HG02885 (cell line): ENCODE measurements at regions not wholly inside any gene's neighbourhood (a gene's known extent, or its start where the extent isn't known, plus 50 kb on each side); places are given as distances from the start of the nearest gene placed in this dataset.

Source experiments
- ATAC-seq: cut with Tn5 transposase; IDR thresholded peaks from one replicate; pipeline ENCODE4 v1.9.1; 2021; ENCODE audit warnings: mild to moderate bottlenecking; ENCODE audit not compliant: unreplicated experiment, poor library complexity

DNA sequence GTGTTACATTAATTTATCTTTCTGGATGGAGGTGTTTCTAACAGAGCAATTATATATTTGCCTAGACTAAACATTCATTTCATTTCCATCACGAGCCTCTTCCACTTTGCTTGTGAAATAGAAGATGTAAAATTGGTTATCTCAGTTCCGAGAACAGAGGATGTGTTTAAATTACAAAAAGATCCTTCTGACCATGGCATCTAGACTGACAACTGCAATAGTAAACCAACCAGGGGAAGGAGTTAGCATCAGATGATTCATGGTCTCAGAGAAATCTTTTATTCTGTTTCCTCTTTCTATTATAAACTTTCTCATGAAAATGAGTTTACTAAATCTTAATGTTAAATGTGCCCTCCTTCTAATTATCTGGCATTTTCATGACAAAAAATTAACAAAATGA, 149.8 kb upstream of the WDR11 start:
- ATAC-seq = no peak

DNA sequence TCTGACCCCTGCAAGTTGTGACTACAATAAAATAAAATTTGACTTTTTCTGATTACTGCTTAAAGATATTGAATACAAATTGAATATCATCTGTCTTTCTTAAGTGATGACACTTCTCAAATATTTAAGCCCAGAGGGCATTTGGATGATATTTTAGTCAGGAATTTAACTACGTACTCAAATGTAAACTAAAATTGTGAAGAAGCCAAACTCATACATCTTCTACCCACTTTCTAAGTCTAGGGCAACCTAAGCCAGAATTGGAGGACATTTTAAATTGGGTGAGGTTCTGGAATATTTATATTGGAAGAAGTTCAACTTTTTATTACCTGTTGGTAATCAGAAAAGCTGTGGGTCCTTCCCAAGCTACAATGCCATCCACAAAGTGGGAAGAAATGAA, 149.1 kb upstream of the WDR11 start:
- no peak for ATAC-seq

DNA sequence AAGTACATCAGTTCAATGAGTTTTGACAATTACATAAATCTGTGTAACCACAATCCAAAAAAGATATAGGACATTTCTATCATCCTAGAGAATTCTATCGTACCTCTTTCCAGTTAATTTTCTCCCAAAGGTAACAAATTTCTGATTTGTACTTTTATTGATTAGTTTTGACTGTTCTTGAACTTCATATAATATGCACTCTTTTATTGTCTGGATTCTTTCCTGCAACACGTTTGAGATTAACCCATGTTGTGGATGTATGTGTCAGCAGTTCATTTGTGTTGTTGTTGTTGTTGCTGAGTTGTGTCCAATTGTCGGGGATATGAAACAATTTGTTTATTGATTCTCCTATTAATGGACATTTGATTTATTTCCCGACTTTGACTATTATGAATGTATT, 145.9 kb upstream of the WDR11 start:
- no peak for ATAC-seq

DNA sequence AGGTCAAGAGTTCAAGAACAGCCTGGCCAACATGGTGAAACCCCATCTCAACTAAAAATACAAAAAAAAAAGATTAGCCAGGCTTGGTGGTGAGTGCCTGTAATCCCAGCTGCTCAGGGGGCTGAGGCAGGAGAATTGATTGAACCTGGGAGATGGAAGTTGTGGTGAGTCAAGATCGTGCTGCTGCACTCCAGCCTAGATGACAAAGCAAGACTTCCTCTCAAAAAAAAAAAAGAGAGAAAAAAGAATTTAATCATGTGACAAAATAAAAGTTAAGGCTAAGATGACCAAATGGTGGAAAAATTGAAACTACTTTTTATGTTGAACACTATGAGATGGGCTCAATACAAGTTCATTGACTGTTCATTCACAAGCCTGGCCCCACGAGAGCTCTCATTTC, 141.1 kb upstream of the WDR11 start:
- ATAC-seq = no peak

DNA sequence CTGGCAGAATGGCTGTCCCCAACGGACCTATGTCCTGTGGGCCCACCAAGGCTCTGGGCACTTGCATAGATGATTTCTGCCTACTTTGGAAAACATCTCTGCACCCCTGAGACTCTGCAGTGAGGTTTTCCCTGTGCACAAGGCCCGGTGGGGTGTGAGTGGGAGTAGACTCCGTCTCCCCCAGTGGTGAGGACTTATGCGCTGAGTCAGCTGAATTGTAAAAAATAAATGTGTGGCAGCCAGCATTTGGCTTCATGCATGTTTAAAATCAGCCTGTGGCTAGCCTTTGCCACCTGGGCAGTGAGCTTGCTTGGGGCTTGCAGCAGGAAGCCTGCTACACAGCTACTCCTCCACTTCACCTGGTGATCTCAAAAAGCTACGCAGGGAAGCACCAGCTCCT, 139.3 kb upstream of the WDR11 start:
- ATAC-seq = no peak

DNA sequence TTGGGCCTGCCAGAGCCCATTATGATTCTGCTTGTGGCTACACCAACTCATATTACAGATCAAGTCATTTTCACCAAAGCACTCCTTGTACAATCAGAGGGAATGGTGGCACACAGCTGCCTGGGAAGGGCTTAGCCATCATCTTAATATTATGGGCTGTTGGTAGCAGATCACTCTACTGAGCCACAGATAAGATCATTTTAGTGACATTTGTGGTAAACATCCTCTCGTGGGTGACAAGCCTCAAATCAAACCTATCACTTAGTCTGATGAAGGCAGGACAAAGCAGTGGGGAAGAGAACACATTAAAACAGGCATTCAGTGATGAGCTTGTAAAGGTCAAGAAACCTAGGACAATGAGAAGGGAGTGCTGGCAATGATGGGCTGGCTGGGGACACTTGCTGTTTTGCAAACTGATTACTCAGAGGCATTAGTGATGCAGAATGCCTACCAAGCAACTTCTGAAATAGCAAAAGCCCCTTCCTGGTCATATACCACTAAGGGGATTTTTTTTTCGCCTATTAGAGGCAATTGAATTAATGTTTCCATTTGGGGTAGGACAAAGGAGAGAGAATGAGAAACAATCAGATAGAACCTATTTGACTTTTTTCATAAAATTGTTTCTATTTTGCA, 137.5 kb upstream of the WDR11 start:
- no peak for ATAC-seq

DNA sequence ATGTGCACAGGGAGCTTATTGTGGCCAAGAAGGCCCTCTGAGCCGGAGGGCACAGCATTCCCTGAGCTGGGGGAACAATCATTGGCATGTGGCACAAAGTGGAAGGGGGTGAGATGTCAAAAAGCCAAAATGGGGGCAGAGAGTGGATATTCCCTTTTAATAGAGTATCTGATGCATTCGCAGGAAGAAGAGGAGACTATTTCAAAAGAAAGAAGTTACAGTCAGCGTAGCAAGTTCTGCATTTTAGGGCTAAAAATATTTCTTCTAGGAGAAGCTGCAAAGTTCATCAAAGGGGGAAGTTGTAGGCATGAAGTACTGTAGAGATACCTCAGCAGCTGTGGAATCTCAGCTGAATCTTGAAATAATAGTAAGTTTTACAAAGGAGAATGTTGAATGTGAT, 136.0 kb upstream of the WDR11 start:
- ATAC-seq = no peak

DNA sequence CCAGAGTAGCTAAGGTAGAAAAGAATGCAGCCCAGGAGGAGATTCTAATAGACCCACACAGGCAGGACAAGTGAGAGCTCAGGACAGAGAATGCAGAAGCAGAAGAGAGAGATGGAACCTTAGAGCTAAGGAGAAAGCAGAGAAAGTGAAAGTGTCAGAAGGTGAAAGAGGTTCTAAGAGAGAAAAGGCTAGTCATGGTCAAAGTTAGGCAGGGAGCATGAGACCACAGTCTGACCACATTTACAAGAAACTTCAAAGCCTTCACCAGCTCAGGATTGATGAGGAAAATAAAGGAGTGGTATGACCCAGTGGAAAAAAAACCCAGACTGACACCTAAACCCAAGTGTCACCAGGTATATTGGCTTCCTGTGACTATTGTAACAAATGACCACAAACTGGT, 131.8 kb upstream of the WDR11 start:
- peak; percentile 55 for ATAC-seq

DNA sequence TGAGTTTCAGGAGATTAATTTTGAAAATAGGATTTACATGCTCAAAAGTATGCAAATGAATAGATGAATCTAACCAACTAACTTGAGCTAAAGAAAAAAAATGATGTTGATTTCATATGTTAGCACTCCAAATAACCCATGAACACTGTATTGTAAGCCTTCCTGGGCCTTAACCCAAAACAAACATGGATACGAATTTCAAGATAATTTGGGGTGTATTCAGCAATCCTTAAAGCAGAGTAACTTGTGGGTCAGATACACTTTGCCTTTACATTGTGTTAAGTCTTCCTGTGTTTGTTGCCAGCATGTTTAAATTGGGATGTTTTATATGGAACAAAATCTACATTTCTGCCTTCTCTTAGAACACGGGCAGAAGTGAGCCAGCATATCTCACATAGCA, 124.2 kb upstream of the WDR11 start:
- ATAC-seq = no peak

DNA sequence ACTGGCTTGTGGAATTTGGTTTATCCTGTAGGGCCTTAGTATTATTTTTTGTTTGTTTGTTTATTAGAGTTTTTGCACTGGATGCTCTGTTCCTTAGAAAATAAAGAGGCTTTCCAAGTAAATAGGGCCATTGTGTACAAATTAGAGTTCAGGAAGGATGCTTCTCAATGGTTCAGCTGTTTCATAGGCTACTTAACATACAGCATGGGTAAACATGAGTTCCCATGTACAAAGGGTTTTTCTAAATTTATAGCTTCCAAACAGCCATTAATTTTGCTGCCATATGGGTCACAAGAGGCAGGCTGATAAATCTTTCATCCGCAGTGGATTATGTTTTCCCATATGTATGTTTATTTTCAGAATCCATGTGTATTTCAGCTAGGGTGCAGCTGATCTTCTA, 121.6 kb upstream of the WDR11 start:
- no peak for ATAC-seq

DNA sequence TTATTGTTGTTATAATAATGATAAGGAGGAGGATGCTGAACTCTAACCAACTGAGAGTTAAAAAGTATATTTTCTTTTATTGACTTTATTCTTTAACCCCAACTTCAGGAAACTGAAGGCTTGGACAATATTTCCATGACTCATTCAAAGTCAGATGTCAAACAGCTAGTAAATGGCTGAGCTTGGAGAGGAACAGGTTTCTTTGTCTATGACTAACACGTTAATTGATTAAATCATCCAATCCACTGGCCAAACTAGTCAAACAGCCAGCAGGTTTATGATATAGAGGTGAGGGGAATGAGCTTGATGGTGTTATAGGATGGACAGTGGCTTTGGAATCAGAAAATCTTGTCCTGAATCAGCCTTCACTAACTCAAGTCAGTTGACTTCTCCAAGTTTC, 119.1 kb upstream of the WDR11 start:
- no peak for ATAC-seq

DNA sequence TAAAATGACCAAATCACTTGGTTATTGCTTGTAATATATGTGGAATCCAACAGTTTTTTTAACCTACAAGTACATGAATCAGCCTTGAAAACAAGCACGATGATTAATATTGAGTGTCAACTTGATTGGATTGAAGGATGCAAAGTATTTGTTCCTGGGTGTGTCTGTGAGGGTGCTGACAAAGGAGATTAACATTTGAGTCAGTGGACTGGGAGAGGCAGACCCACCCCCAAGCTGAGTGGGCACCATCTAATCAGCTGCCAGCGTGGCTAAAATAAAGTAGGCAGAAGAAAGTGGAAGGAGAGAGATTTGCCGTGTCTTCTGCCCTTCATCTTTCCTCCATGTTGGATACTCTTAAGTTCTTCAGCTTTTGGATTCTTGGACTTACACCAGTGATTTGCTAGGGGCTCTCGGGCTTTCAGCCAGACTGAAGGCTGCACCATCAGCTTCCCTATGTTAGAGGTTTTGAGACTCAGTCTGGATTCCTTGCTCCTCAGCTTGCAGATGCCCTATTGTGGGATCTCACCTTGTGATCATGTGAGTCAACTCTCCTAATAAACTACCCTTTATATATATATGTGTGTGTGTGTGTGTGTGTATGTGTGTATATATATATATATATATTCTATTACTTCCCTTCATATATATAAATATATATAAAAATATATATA, 118.4 kb upstream of the WDR11 start:
- no peak for ATAC-seq

DNA sequence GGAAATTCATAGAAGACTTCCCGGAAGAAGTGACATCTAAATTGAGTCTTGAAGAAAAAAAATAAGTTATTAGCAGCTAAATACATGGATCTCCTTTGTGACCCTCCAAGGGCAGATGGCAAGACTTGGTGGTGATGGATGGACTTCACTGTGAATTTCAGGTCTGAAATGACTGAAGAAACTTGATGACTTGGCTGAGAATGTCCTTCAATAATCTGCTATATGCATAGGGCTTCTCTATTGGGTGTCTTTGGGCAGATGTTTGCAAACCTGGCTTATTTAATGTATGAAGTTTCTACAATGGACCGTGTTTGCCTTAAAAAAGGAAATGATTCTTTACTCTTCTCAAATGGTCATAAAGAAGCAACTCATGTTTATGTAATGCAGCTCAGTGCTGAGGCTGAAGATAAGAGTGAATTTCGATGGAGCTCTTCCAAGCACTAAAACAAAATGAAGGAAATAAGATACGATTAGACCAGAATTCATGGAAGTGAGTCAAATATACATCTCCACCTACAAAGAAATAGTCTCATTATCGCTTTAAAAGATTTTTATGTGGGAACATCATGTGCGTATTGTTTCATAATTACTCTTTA, 116.6 kb upstream of the WDR11 start:
- ATAC-seq = no peak

DNA sequence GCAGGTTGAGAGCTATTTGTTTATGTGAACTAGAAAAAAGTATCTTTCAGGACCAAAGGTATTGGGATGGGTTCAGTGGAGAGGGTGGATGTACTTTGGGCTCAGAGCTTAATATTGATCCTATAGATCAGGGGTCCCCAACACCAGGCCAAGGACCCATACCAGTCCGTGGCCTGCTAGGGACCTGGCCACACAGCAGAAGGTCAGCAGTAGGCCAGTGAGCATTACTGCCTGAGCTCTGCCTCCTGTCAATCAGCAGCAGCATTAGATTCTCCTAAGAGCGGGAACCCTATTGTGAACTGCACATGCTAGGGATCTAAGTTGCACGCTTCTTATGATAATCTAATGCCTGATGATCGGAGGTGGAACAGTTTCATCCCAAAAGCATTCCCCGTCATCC, 115.8 kb upstream of the WDR11 start:
- ATAC-seq = no peak

DNA sequence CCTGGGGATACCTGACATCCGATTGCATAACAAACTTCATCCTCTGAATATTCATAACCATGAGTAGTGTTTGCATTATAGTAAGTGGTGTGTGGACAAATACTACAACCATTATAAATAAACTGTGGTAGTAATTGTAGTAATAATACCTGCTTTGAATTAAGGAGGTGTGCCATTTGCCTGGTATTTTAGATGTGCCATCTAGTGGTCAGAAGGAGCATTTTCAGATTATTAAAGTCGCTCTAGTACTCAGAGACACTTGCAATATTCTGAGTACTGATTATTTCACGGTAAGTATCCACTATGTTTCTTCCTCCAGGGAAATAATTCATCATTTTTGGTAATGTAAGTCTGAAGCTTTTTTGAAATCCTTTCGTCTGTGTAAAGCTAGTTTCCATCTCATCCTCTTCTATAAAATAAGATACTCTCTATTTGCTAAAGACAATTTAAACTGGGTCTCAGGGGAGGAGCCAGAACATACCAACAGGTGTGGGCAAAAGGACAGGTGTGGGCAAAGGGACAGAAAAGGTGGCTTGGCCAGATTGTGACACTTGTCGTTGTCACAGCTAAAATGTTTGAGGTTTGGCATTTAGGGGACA, 115.3 kb upstream of the WDR11 start:
- no peak for ATAC-seq

DNA sequence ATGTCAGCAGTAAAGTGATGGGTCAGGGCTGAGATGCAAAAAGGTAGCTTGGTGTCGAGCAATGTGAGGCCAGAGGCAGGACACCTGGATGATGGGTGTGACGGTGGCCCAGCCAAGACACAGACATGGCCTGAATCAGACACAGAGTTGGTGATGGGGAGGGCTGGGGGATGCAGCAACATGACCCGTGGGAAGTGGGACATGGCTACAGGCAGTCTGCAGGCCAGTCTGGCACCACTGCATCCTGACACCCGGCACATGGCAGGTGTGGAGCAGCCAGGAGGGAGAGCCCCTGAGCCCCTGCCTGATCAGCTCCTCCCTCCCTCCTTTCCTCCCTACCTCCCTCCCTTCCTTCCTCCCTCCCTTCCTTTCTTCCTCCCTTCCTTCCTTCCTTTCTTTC, 114.8 kb upstream of the WDR11 start:
- no peak for ATAC-seq

DNA sequence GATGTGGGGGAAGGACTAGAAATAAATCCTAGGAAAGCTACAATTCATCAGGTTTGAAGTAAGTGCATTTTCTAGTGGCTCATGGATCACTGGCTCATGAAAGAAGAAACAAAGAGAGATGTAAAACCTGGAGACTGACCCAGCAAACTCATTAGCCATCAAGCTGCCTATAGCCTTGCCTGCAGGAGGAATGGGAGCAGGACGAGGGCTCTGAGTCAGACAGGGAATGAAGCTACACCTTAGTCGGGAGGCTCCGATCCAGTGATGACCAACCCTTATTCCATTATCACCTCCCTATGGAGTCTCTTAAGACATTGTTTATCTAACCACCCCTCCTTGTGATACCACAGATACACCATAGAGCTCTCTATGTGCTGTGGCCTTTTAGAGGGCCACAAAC, 112.5 kb upstream of the WDR11 start:
- no peak for ATAC-seq

DNA sequence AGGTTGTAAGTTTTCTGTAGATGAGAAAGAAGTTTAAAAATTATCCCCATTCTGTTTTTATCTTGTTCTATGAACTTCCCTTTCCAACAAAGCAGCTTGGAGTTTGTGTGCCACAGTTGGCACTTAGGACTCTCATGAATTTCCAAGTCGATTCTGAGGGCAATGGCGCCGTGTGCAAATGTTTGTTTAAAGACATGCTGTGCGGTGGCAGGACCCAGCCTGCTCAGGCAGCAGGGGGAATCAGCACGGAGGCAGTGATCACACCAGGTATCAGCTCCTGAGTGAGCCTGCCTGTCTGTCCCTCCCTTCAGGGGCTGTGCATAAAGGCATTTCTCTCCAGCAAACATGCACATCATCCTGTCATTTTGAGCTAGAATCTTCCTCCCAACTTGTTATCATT, 109.8 kb upstream of the WDR11 start:
- ATAC-seq = no peak

DNA sequence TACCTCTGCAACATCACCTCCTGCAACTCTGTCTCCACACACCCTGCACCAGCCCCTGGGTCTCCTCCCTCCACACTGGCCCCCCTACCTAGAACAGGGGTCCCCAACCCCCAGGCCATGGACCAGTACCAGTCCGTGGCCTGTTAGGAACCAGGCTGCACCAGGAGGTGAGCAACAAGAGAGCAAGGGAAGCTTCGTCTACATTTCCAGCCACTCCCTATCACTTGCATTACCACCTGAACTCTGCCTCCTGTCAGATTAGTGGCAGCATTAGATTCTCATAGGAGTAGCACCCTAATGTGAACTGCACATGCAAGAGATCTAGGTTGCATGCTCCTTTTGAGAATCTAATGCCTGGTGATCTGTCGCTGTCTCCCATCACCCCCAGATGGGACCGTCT, 108.8 kb upstream of the WDR11 start:
- ATAC-seq = no peak

DNA sequence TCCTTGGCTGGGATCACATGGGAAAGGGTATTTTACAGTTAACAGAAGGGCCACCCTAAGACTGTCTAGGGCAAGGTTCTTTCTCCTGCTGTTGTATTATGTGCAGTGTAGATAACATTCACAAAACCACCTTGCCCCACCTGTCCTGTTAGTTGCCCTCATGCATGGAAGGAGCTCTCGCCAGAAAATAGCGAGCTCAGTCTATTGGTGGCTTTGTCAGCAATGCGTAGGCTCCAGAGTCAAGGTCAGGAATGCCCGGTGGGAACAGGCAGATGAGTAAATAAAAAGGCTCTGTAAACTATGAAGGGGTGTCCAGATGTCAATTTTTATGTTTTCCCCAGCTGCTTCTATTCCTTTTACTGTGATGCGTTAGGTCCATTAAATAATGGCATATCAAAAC, 107.1 kb upstream of the WDR11 start:
- ATAC-seq = no peak

DNA sequence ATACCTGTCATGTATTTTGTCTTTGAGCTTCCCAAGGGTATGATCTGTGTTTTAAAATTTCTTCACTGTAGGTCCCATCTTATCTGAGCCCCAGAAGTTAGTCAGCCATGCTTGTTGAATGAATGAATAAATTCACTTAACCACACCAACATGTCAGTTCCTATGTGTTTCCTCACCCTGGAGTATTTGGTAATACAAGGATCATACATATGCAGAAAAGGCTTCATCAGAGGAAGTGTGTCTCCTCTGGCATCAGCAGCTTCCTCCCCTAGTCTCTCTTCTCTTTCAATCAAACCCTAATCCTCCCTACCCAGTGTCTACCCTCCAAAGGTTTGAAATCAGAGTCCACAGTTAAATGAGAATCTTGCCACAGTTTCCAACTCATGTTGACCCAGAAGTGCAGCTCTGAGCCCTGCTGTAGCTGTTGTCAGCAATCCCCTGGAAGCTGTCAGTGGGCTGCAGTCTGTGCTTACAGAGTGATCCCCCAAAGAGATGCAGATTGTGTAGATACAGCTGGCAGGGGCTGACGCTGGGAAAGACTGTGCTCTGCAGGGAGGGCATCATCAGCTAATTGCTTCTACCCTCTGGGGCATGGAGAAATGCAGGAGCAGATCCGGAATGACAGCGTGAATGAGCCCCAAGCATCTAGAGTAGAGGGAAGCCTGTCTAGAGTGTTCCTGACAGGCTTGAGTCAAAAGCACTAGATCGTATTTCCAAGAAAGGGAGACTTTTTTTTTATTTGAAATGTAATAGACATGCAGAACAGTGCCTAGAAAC, 105.0 kb upstream of the WDR11 start:
- no peak for ATAC-seq
